GM12864 (cell line): ENCODE measurements at regions not wholly inside any gene's neighbourhood (a gene's known extent, or its start where the extent isn't known, plus 50 kb on each side); places are given as distances from the start of the nearest gene placed in this dataset.

Experiments
- DNase-seq: peaks from one replicate; pipeline ENCODE4 v3.0.0-alpha.2; 2011; ENCODE audit warnings: low read depth
- H3K4me3 ChIP-seq: 2 replicates; pipeline ENCODE4 v1.5.1; 2011; ENCODE audit warnings: mild to moderate bottlenecking, low read depth, low read length, control low read depth
- TF ChIP-seq, protein P1 (sequence below): IDR thresholded peaks from 2 replicates; pipeline ENCODE4 v1.5.1; 2011; ENCODE audit warnings: low read depth, mild to moderate bottlenecking, moderate library complexity, low read length, control low read depth, inconsistent platforms; ENCODE audit errors: missing control alignments

DNA sequence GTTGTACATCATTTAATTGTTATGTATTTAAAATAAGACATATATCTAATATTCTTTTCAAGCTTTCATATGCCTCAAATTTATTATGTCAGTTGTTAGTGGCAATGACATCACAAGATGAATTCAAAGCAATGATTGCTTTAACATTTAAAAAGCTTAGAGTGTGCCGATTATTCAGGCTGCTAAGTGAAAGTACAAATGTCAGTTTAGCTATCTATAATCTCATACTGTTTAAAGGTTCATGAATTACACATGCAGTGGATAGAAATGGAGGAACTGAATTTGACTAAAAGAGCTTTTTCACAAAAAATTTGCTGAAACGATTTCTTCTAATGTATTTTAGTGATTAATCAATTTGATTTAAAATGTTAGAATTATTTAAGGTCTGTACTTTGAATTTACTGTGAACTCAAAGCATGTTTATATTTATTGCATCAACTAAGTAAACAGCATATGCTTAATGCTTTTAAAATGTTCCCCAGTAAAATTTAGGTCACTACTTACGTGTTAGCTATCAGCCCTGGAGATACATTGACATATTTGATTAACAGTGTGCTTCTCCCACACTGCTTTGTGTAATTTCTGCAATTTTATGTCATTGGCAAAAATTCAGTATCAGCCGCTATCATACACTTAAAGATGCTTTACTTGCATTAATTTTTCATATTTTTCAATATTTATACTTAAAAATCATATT lies 334.9 kb downstream of the PARP8 start:
- no peak overlapping the region for H3K4me3 ChIP-seq
- no peak for DNase-seq
- TF ChIP-seq, protein P1, sequence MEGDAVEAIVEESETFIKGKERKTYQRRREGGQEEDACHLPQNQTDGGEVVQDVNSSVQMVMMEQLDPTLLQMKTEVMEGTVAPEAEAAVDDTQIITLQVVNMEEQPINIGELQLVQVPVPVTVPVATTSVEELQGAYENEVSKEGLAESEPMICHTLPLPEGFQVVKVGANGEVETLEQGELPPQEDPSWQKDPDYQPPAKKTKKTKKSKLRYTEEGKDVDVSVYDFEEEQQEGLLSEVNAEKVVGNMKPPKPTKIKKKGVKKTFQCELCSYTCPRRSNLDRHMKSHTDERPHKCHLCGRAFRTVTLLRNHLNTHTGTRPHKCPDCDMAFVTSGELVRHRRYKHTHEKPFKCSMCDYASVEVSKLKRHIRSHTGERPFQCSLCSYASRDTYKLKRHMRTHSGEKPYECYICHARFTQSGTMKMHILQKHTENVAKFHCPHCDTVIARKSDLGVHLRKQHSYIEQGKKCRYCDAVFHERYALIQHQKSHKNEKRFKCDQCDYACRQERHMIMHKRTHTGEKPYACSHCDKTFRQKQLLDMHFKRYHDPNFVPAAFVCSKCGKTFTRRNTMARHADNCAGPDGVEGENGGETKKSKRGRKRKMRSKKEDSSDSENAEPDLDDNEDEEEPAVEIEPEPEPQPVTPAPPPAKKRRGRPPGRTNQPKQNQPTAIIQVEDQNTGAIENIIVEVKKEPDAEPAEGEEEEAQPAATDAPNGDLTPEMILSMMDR: no peak

DNA sequence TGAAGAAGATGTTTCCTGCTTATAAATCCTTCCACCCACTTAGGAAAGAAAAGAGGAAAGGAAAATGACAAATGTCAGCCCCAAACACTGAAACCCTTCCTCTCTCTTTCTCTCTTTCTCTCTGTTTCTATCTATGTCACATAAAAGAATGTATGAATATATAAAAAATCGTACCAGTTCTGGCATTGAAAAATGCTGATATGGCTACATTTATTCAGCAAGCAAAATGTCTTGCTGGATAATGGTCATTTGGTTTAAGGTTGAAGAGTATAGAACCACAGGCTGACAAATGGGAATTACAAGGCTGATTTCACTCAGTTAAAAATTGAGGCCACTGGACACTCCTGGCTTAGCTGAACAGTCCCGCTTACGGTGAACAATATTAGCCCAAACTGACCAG lies 335.9 kb downstream of the PARP8 start:
- no peak for DNase-seq
- H3K4me3 ChIP-seq: no peak overlapping the region
- TF ChIP-seq, protein P1: no peak

- TF ChIP-seq, protein P1: no peak
- DNase-seq: no peak
- H3K4me3 ChIP-seq: no peak overlapping the region
These were observed 346.6 kb downstream of the PARP8 start for GRCh38 chr5:51013036-51013435.

- no peak overlapping the region for H3K4me3 ChIP-seq
- no peak for DNase-seq
- TF ChIP-seq, protein P1: no peak
These were observed 352.0 kb downstream of the PARP8 start for GRCh38 chr5:51018423-51018822.

DNA sequence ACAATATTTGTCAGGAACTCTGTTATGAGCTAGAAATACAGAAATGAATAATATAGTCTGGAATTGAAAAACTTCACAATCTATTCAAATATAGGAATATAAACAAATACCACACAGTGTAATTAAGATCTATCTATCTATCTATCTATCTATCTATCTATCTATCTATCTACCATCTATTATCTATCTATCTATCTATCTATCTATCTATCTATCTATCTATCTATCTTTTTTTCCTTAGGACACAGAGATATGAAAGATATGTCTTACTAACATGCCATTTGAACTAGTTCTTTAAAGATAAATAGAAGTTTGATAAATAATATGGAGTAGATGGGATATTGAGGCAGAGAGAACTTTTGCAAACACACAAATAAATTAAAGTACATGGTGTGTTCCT lies 357.8 kb downstream of the PARP8 start:
- no peak overlapping the region for H3K4me3 ChIP-seq
- TF ChIP-seq, protein P1: no peak
- DNase-seq: no peak

- TF ChIP-seq, protein P1: no peak
- no peak for DNase-seq
- no peak overlapping the region for H3K4me3 ChIP-seq
These were observed 356.0 kb upstream of the ISL1 start for GRCh38 chr5:51027271-51027670.

DNA sequence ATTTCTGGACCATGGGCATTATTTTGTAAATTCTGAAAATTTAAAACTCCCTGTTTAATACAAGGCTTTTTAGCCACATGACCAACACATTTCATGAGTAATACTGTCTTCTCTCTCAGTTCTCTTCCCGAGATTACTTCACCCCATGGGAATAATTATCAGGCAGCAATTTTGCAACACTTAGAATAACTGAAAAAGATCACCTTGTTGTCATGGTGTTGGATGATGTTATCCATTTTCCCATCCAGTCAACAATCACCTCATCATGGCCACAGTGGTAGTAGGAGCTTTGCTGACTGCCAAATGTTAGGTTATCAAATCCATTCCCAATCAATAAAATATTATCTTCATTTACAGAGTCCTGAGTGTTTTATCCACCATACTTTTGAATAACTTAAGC lies 354.9 kb upstream of the ISL1 start:
- no peak for DNase-seq
- no peak overlapping the region for H3K4me3 ChIP-seq
- TF ChIP-seq, protein P1: no peak
